MM.1S (cell line): ENCODE measurements at regions not wholly inside any gene's neighbourhood (a gene's known extent, or its start where the extent isn't known, plus 50 kb on each side); places are given as distances from the start of the nearest gene placed in this dataset.

ENCODE experiments used
- CTCF ChIP-seq: fragments of 300-600 bp; sonication (generic); IDR thresholded peaks from 2 replicates; pipeline ENCODE4 v1.5.1; 2016; ENCODE audit warnings: antibody characterized with exemption, low read length, mixed read lengths
- EZH2 ChIP-seq: fragments of 300-600 bp; sonication (generic); optimal IDR thresholded peaks from 2 replicates; pipeline ENCODE3; 2017; ENCODE audit warnings: low read depth, mild to moderate bottlenecking, antibody characterized with exemption, low read length, mixed read lengths
- EZH2phosphoT487 ChIP-seq: fragments of 300-600 bp; sonication (generic); IDR thresholded peaks from 2 replicates; pipeline ENCODE4 v1.6.1; 2018; ENCODE audit warnings: antibody characterized with exemption, low read length

GRCh38 chr1:14328685-14329084 is 269.8 kb upstream of the KAZN start:
- TF ChIP-seq CTCF (no peak), EZH2 (no peak), EZH2phosphoT487 (no peak)
